Mucosa of gallbladder (tissue), 1 donor: ENCODE measurements at regions not wholly inside any gene's neighbourhood (a gene's known extent, or its start where the extent isn't known, plus 50 kb on each side); places are given as distances from the start of the nearest gene placed in this dataset.

Experiments used
- DNase-seq: peaks from one replicate; pipeline ENCODE4 v3.0.0-alpha.2; 2020; ENCODE audit warnings: low spot score
- donor health status: DM: no; HTN: no; CAD: no.

GRCh38 chr10:128281861-128282260 lies 155.6 kb upstream of the MKI67 start:
- DNase-seq = no peak

- DNase-seq = no peak
Observed at GRCh38 chr10:128286141-128286761, 160.0 kb upstream of the MKI67 start.

GRCh38 chr10:128286762-128287500 lies 160.7 kb upstream of the MKI67 start:
- no peak for DNase-seq

DNA sequence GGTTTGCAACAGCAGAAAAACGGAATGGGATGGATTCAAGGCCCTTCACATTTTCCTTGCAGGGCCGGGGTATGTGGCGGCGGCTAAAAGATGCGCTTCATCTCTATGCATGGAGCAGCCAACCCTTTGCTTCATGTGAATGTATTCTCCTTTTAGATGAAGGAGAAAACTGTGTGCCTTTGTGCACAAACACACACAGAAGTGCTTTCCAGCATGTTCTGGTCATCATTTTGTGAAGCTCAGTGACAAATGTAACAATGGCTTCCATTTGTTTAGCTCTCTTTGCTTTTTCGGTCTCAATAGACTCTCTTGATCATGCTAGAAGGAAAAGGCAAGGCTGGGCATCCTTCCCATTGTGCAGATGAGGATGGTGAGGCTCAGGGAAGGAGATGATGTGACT lies 161.7 kb upstream of the MKI67 start:
- DNase-seq = no peak

- no peak for DNase-seq
Observed at GRCh38 chr10:128289621-128290020, 163.4 kb upstream of the MKI67 start.

- no peak for DNase-seq
Observed at GRCh38 chr10:128295003-128295402, 168.8 kb upstream of the MKI67 start.

GRCh38 chr10:128296253-128297007 lies 170.2 kb upstream of the MKI67 start:
- DNase-seq = no peak

DNA sequence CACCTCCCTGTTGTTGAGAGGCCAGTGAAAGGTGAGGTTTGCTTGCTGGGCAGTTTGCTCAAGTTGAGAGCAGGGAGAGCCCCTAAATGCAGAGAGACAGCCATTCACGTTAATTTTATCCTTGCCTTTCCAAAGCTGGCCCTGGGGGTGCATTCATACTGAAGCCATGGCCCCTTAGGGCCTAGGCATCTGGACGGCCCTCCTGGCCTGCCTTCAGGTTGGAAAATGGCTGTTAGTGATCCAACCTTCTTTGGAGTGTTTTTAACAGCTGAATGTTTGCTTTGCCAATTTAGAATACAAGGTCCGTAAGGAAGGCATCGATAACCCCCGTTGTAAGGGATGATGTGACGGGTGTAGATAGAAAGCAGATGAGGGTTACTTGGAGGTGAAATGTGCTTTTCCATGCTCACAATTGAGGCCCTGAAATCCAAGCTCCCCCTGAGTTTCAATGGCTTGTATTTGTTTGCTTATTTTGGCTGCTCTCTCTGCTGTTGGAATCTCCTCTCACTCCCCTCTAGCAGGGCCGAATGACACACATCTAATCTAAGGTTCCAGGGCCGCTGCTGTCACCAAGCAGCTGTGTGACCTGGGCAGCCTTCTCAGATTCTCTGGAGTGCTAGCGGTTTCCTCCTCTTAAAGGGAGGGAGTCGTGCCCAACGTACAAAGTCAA lies 171.6 kb upstream of the MKI67 start:
- DNase-seq = no peak

DNA sequence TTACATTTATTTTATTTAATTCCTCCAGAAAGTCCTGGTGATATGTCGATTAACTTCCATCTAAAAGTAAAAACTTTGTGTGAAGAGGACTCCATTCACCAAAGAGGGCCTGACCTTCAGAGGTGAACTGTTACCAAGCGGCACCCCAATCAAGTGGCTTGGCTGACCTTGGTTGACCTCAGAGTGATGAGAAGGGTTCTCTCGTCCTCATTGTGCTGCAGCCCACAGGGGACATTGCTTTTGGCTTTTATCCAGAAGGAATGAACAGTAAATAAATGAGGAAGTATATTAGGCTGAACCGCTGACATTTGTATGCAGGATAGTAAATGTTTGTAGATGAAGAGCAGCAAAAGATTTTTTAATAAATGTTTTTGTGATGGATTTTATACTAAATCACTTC lies 172.4 kb upstream of the MKI67 start:
- no peak for DNase-seq

DNA sequence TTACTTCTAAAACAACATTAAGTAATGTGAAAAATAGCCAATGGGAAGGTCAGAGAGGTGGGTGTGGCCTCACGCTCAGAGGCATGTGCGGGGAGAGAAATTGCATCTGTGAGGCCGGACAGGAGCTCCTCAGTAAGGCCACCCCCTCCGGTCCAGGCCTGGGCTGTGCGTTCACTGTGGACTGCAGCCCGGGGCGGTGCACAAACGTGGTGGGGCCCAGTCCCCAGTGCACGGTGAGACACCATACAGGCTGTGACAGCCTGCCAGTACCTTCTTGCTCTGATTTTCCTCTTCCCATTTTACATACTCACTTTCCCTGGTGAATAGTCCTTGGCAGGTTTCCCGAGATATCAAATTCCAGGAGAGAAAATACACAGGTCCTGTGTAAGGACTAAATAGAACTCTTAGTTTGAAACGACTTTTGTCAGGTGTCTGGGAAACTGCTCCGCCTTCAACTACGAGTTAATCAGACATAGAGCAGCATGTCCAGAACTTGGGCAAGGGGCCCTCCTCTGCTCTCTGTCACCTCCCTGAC lies 174.1 kb upstream of the MKI67 start:
- DNase-seq = no peak

DNA sequence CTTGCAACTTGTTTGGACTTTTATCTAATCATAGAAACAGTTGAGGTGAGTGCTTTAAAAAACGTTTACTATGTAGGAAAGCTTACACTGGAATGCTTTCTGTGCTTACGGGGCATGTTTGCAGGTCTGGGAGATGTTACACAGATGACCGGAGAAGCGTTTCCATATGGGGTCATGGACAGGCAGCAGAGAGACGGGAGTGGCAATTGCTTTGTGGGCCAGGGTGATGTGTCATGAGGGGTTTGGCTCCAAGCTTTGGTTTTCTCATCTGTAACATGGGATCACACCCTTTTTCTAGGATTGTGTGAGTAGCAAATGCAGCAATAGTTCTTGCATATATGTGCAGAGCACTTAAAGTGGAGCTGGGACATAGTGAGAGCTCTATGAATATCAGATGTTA lies 174.8 kb upstream of the MKI67 start:
- no peak for DNase-seq

- DNase-seq = no peak
Observed at GRCh38 chr10:128302808-128303207, 176.6 kb upstream of the MKI67 start.

DNA sequence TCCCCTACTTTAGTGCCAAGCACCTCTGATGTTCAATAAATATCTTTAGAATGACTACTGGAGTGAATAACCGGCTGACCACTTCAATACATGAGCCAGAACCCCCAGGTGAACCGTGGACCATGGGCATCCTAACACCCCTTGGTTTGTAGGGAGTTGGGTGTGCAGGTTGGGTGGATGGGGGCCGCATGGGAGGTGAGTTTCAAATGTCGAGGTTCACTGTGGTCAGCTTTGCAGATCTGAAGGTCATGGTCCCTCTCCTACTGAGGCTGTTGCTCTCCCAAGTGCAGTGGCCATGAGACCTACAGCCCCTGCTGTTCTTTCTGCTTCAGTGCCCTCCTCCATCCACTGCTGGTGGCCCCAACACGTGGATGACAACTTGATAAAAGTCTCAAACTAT lies 178.0 kb upstream of the MKI67 start:
- DNase-seq = no peak

DNA sequence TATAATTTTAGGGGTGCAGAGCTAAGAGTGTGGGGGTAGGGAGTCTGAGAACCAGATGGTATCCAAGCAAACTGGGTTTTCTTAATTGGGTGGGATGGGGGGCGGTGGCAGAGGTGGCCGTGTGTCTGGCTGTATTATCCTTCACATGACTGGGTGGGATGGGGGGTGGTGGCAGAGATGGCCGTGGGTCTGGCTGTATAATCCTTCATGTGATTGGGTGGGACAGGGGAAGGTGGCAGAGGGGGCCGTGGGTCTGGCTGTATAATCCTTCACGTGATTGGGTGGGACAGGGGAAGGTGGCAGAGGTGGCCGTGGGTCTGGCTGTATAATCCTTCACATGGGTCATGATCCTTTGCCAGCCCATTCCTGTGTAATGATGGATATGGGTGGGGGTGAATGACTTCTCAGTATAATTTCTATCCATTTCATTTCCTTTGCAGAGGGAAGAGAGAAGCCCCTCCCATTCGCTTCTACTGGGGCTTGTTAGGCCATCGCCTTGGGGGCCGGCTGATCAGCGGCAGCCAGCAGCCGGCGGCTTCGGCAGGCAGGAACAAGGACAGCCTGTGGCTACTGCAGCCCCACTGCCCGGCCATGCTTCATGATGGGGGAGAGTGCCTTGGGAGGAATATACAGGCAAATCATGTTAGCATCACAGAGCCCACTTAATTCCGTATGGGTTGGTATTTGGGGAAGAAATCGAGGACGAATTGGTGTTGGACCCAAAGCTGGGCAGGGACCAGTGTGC lies 179.6 kb upstream of the MKI67 start:
- DNase-seq = no peak

GRCh38 chr10:128306535-128306934 lies 180.3 kb upstream of the MKI67 start:
- DNase-seq = no peak

- DNase-seq = no peak
Observed at GRCh38 chr10:128306966-128307365, 180.7 kb upstream of the MKI67 start.

- no peak for DNase-seq
Observed at GRCh38 chr10:128307820-128308219, 181.6 kb upstream of the MKI67 start.

DNA sequence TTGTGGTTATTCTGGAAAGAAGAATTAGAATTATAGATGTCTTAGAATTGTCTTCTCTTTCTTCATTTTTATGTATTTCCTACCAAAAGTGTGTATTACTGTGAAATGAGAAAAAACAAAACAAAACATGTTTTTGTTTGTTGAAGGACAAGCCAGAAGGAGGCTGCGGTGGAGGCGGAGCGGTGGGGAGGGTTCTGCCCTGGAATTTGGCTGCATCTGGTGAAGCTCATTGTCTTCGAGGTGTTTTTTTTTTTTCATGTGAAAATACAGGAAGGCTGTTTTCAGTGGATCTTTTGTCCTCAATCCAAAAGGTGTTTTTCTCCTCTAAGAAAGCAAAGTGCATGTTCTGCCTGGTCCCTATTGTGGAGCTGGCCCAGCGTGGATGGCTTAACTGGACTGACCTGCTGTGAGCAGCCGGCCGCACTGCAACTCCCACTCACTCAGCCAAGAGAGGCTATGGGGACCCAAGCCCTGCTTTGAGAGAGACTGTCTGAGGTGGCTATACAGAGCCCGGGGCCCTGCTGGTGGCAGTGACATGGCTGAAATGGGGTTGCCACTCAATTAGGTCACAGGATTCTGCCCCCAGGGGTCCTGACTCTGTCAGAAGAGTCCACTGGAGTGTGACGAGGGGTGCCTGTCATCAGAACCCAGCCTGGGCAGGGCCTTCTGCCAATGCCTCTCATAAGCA lies 184.9 kb upstream of the MKI67 start:
- DNase-seq = no peak

- DNase-seq = no peak
Observed at GRCh38 chr10:128312250-128312649, 186.0 kb upstream of the MKI67 start.

DNA sequence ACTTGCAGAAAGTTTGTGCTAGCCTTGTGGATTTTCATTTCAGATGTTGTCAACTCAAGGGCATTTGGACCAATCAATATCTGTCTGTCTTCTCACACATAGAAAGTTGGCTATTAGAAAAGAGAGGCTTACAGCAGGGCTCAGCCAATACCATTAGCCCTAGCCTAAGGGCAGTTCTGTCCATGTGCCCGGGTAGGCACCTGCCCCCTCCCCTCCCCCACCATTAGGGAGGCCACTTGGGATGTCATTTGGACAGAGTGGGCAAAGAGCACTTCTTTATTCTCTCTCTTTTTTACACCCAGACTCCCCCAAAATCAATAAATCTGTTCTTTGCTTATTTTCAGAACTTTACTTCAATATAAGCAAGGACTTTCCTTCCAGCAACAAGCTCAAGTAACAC lies 188.5 kb upstream of the MKI67 start:
- no peak for DNase-seq
